ENCODE measurements at regions not wholly inside any gene's neighbourhood (a gene's known extent, or its start where the extent isn't known, plus 50 kb on each side); places are given as distances from the start of the nearest gene placed in this dataset.

DNA sequence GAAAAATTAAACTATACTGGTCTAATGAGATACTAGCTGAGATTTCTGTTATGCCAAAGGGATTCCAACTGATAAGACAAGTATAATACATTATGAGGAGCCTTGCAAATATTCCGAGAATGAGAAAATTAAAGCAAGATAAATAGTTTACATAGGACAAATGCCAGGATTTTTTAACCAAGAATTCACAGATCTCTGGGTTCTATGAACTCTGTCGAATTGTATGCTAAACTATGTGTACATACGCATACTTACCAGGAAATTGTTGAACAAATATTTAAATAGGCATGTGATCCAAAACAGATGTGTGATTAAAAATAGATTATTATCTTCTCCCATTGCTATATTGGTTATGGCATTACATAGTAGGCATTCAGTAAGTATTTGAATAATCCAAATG is 616.6 kb downstream of the GABRG2 start:
- TF ChIP-seq, protein P1, sequence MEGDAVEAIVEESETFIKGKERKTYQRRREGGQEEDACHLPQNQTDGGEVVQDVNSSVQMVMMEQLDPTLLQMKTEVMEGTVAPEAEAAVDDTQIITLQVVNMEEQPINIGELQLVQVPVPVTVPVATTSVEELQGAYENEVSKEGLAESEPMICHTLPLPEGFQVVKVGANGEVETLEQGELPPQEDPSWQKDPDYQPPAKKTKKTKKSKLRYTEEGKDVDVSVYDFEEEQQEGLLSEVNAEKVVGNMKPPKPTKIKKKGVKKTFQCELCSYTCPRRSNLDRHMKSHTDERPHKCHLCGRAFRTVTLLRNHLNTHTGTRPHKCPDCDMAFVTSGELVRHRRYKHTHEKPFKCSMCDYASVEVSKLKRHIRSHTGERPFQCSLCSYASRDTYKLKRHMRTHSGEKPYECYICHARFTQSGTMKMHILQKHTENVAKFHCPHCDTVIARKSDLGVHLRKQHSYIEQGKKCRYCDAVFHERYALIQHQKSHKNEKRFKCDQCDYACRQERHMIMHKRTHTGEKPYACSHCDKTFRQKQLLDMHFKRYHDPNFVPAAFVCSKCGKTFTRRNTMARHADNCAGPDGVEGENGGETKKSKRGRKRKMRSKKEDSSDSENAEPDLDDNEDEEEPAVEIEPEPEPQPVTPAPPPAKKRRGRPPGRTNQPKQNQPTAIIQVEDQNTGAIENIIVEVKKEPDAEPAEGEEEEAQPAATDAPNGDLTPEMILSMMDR (IDR thresholded peaks at IDR 0.05; ENCODE audit: insufficient read depth, low read length, poor library complexity, severe bottlenecking) = no peak
- TF ChIP-seq EZH2phosphoT487 (conservative IDR thresholded peaks at IDR 0.05; ENCODE audit: low read length) = no peak

Measured in SU-DHL-6 (cell line).